ENCODE measurements at regions not wholly inside any gene's neighbourhood (a gene's known extent, or its start where the extent isn't known, plus 50 kb on each side); places are given as distances from the start of the nearest gene placed in this dataset.
"Not testable (repeated sequence)": the region's sequence is repeated elsewhere in the genome, so short reads cannot be mapped to it uniquely, and the experiment has no call there.

DNA sequence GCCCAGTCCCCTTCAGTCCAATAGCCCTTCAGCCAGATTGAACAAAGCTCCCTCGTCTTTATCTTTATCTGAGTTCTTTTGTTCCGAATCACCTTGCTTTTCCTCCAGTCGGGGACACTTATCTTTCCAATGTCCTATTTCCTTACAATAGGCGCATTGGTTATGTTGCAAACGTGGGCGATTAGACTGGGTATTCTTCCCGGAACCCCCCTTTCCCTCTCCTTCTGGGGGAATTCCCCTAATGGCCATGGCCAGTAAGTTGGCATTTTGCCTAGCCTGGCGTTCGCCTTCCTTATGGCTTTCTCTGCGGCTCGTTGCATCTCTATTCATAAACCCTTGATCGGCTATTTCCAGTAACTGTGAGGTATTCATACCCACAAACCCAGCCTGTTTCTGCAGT lies 82.2 kb upstream of the VEPH1 start:
- ATAC-seq (ENCODE audit: low read depth), result no peak
- TF ChIP-seq, protein P1, sequence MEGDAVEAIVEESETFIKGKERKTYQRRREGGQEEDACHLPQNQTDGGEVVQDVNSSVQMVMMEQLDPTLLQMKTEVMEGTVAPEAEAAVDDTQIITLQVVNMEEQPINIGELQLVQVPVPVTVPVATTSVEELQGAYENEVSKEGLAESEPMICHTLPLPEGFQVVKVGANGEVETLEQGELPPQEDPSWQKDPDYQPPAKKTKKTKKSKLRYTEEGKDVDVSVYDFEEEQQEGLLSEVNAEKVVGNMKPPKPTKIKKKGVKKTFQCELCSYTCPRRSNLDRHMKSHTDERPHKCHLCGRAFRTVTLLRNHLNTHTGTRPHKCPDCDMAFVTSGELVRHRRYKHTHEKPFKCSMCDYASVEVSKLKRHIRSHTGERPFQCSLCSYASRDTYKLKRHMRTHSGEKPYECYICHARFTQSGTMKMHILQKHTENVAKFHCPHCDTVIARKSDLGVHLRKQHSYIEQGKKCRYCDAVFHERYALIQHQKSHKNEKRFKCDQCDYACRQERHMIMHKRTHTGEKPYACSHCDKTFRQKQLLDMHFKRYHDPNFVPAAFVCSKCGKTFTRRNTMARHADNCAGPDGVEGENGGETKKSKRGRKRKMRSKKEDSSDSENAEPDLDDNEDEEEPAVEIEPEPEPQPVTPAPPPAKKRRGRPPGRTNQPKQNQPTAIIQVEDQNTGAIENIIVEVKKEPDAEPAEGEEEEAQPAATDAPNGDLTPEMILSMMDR (IDR thresholded peaks at IDR 0.05; ENCODE audit: poor library complexity, severe bottlenecking), result no peak
- DNase-seq (ENCODE audit: low spot score), result no peak
- no peaks in the 10 kb centered on the region for H3K36me3 ChIP-seq (ENCODE audit: low read depth)
- no peaks in the 10 kb centered on the region for H3K27me3 ChIP-seq (ENCODE audit: insufficient read depth, poor library complexity, severe bottlenecking)
- no peak overlapping the region for H3K27ac ChIP-seq (ENCODE audit: poor library complexity, severe bottlenecking)
- no peak overlapping the region for H3K4me3 ChIP-seq (ENCODE audit: severe bottlenecking)
- H3K4me1 ChIP-seq (ENCODE audit: insufficient read depth, poor library complexity, severe bottlenecking), result no peaks in the 10 kb centered on the region
- H3K9me3 ChIP-seq (ENCODE audit: severe bottlenecking), result no peaks in the 10 kb centered on the region

DNA sequence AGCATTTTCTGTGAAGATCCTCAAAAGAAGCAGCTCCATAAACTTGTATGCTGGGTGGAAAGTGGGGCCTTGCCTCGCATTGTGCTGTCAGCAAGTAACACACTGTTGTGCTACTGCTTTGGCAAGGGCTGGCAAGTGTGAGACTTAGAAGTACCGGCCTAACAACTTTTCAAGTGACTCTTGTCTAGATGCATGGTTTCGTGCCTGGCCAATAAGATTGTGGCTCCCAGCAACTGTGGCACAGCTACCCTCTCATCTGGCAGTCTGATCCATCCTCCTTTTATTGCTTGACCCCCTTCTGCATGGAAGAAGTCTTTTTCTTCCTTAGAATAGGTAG lies 79.4 kb upstream of the VEPH1 start:
- Histone ChIP-seq H3K4me3 (ENCODE audit: severe bottlenecking) (no peak overlapping the region), H3K36me3 (ENCODE audit: low read depth) (no peaks in the 10 kb centered on the region), H3K9me3 (ENCODE audit: severe bottlenecking) (no peaks in the 10 kb centered on the region), H3K4me1 (ENCODE audit: insufficient read depth, poor library complexity, severe bottlenecking) (no peaks in the 10 kb centered on the region), H3K27ac (ENCODE audit: poor library complexity, severe bottlenecking) (no peak overlapping the region), H3K27me3 (ENCODE audit: insufficient read depth, poor library complexity, severe bottlenecking) (no peaks in the 10 kb centered on the region)
- TF ChIP-seq, protein P1 (IDR thresholded peaks at IDR 0.05; ENCODE audit: poor library complexity, severe bottlenecking), result no peak
- no peak for ATAC-seq (ENCODE audit: low read depth)
- DNase-seq (ENCODE audit: low spot score), result no peak

DNA sequence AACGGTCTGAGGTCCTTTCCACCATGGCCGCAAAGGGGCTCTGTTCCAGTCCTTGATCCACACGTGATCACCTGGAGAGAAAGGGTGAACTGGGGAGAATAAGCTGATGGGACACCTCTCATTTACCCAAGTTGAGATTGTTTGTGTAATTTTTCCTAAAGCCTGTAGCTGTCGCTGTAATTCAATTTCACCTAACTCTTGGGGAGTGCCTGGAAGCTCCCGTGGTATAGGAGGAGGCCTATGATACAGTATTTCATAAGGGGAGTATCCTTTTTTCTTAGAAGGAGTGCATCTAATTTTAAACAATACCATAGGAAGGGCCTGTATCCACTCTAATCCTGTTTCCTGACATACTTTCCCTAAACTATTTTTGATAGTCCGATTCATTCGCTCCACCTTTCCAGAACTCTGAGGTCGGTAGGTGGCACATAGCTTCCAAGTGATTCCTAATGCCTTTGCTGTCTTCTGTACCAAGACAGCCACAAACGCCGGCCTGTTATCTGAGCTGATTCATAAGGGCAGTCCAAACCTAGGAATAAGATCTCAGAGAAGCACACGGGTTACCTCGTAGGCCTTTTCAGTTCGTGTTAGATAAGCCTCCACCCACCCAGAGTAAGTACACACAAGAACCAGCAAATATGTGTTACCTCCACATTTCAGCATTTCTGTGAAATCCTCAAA lies 78.9 kb upstream of the VEPH1 start:
- not testable (repeated sequence) for H3K27me3 ChIP-seq (ENCODE audit: insufficient read depth, poor library complexity, severe bottlenecking); H3K27ac ChIP-seq (ENCODE audit: poor library complexity, severe bottlenecking); H3K9me3 ChIP-seq (ENCODE audit: severe bottlenecking); DNase-seq (ENCODE audit: low spot score); H3K4me1 ChIP-seq (ENCODE audit: insufficient read depth, poor library complexity, severe bottlenecking); ATAC-seq (ENCODE audit: low read depth); H3K36me3 ChIP-seq (ENCODE audit: low read depth); H3K4me3 ChIP-seq (ENCODE audit: severe bottlenecking)

DNA sequence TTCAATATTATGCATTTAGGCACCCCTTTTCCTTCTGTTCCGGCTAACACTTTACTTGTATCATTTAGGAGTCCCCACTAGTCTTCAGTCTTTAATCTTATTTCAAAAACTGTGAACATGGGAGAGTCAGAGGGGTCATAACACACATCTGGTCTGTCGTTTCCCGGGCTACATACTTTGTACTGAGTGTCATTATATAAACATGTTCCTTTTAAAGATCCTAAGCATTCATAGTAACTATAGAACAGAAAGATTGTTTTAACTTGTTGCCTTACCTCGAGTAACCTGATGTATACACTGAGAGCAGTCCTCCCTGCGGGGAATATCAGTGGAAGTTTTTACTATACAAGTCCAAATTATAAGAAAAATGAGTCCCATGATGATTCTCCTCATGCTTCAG lies 78.2 kb upstream of the VEPH1 start:
- Histone ChIP-seq H3K4me1 (ENCODE audit: insufficient read depth, poor library complexity, severe bottlenecking) (no peaks in the 10 kb centered on the region), H3K36me3 (ENCODE audit: low read depth) (no peaks in the 10 kb centered on the region), H3K4me3 (ENCODE audit: severe bottlenecking) (no peak overlapping the region), H3K9me3 (ENCODE audit: severe bottlenecking) (no peaks in the 10 kb centered on the region), H3K27ac (ENCODE audit: poor library complexity, severe bottlenecking) (no peak overlapping the region), H3K27me3 (ENCODE audit: insufficient read depth, poor library complexity, severe bottlenecking) (no peaks in the 10 kb centered on the region)
- TF ChIP-seq, protein P1 (IDR thresholded peaks at IDR 0.05; ENCODE audit: poor library complexity, severe bottlenecking), result no peak
- DNase-seq (ENCODE audit: low spot score), result no peak
- ATAC-seq (ENCODE audit: low read depth), result no peak

DNA sequence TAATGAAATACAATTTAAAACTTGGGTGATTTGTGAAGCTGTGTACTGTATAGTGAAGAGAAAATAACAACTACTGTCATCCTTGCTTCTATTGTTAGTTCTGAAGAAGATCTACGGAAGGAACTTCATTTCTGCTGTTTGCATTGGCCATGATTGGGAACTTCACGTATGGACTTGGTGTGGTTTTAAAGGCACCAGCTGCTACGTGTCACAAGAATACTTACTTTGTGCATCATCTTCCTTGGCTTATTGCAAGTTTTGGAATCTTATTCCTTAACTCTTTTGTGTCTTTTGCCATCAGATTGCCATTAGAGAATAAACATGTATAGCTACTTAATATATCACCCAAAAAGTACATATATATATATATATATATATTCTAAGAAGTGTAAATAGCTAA lies 75.0 kb upstream of the VEPH1 start:
- no peaks in the 10 kb centered on the region for H3K9me3 ChIP-seq (ENCODE audit: severe bottlenecking)
- H3K4me3 ChIP-seq (ENCODE audit: severe bottlenecking), result no peak overlapping the region
- peaks cover 5% of the 10 kb centered on the region for H3K27me3 ChIP-seq (ENCODE audit: insufficient read depth, poor library complexity, severe bottlenecking)
- H3K4me1 ChIP-seq (ENCODE audit: insufficient read depth, poor library complexity, severe bottlenecking), result no peaks in the 10 kb centered on the region
- H3K27ac ChIP-seq (ENCODE audit: poor library complexity, severe bottlenecking), result no peak overlapping the region
- DNase-seq (ENCODE audit: low spot score) (no peak), ATAC-seq (ENCODE audit: low read depth) (no peak)
- H3K36me3 ChIP-seq (ENCODE audit: low read depth), result no peaks in the 10 kb centered on the region
- TF ChIP-seq, protein P1 (IDR thresholded peaks at IDR 0.05; ENCODE audit: poor library complexity, severe bottlenecking), result no peak

All from RWPE2 (cell line).